Panc1 (cell line): ENCODE measurements at regions not wholly inside any gene's neighbourhood (a gene's known extent, or its start where the extent isn't known, plus 50 kb on each side); places are given as distances from the start of the nearest gene placed in this dataset.

Experiments
- ATAC-seq: fragments of 200-7000 bp; cut with Tn5 transposase; 2 replicates; pipeline ENCODE4 v1.9.1; 2020; ENCODE audit warnings: mild to moderate bottlenecking, moderate library complexity
- BruUV-seq: library from RNA; stranded (reverse); fragments of 400-500 nt; replicated peaks from 2 replicates; lab custom pipeline; 2021; lab: Mats Ljungman, UMichigan
- CTCF ChIA-PET: fragments of 300-600 bp; sonication (Branson Sonifier 250); formaldehyde crosslinking; loops from one replicate; lab custom pipeline; 2022; ENCODE audit warnings: antibody characterized with exemption; lab: Charles Lee
- POLR2A ChIA-PET: fragments of 300-600 bp; sonication (Branson Sonifier 250); formaldehyde crosslinking; loops from one replicate; lab custom pipeline; 2022; ENCODE audit warnings: antibody characterized with exemption; lab: Charles Lee
- DNase-seq: peaks from one replicate; pipeline ENCODE4 v3.0.0-alpha.2; 2010; ENCODE audit warnings: low read depth, low spot score
- H3K27ac ChIP-seq: 2 replicates; pipeline ENCODE4 v1.5.1; 2011; ENCODE audit warnings: mild to moderate bottlenecking, low read length, inconsistent platforms
- H3K27me3 ChIP-seq: fragments of 200-500 bp; sonication (Bioruptor generic); 2 replicates; pipeline ENCODE4 v1.6.0; 2014; ENCODE audit warnings: low read length, inconsistent platforms; ENCODE audit not compliant: control insufficient read depth, insufficient read depth
- H3K36me3 ChIP-seq: fragments of 200-500 bp; sonication (Bioruptor generic); 2 replicates; pipeline ENCODE4 v1.5.1; 2014; ENCODE audit warnings: inconsistent platforms, mild to moderate bottlenecking, low read length, moderate library complexity; ENCODE audit not compliant: control insufficient read depth, insufficient read depth
- H3K4me1 ChIP-seq: 2 replicates; pipeline ENCODE4 v1.5.1; 2011; ENCODE audit warnings: inconsistent platforms, mild to moderate bottlenecking, low read length, moderate library complexity; ENCODE audit not compliant: control insufficient read depth, insufficient read depth
- H3K4me3 ChIP-seq, 2 experiments: 2 replicates each; pipeline ENCODE4 v1.5.1; 2011 to 2012; ENCODE audit warnings: low read depth in 2 of 2, low read length in 2 of 2, mild to moderate bottlenecking in 2 of 2, inconsistent platforms in 1 of 2, moderate library complexity in 1 of 2
- H3K9me3 ChIP-seq: fragments of 200-500 bp; sonication (Bioruptor generic); 2 replicates; pipeline ENCODE4 v1.5.1; 2014; ENCODE audit warnings: low read depth, mild to moderate bottlenecking, inconsistent platforms, low read length, moderate library complexity; ENCODE audit not compliant: control insufficient read depth, insufficient read depth
- CTCF ChIP-seq: fragments of 450-650 bp; IDR thresholded peaks from 2 replicates; pipeline ENCODE4 v1.5.1; 2017; ENCODE audit warnings: mild to moderate bottlenecking
- POLR2AphosphoS5 ChIP-seq: IDR thresholded peaks from 2 replicates; pipeline ENCODE4 v1.6.1; 2012; ENCODE audit warnings: mild to moderate bottlenecking, low read depth, low read length, moderate library complexity
- REST ChIP-seq, 2 experiments: IDR thresholded peaks; 2 replicates each; pipeline ENCODE4 v1.6.1; 2011 to 2012; ENCODE audit warnings: low read depth in 2 of 2, control low read depth in 1 of 2, low read length in 1 of 2, mild to moderate bottlenecking in 1 of 2, moderate library complexity in 1 of 2; ENCODE audit not compliant: insufficient read depth in 1 of 2
- SIN3A ChIP-seq: IDR thresholded peaks from 2 replicates; pipeline ENCODE4 v1.6.1; 2012; ENCODE audit warnings: low read depth, mild to moderate bottlenecking, low read length, moderate library complexity, borderline replicate concordance; ENCODE audit not compliant: insufficient read depth
- TCF7L2 ChIP-seq: IDR thresholded peaks from 2 replicates; pipeline ENCODE4 v1.6.1; 2011; ENCODE audit warnings: mild to moderate bottlenecking, low read depth, low read length, inconsistent platforms
- in situ Hi-C: cut with HindIII; loops from 2 replicates; pipeline ENCODE4 v1.10.0; 2016; ENCODE audit warnings: low sequenced_read_pairs, low pct_unique_long_range_greater_than_20kb
- intact Hi-C: fragments of 100-400 bp; cut with micrococcal nuclease; formaldehyde crosslinking; loops from one replicate; pipeline ENCODE4 v1.10.0; 2022; ENCODE audit not compliant: unreplicated experiment

GRCh38 chrX:40931921-40932320, 153.3 kb upstream of the USP9X start:
- H3K27me3 ChIP-seq: no peaks in the 10 kb centered on the region
- in situ Hi-C loops (no loop called here), intact Hi-C loops (no loop called here)
- DNase-seq (no peak), ATAC-seq (no peak)
- POLR2A ChIA-PET: no interaction called here
- no peak overlapping the region for H3K27ac ChIP-seq
- no peaks in the 10 kb centered on the region for H3K9me3 ChIP-seq
- TF ChIP-seq REST (IDR thresholded peaks at IDR 0.05; ENCODE audit: insufficient read depth in 1 of 2, low read depth in 2 of 2, low read length in 1 of 2) (no peak), CTCF (no peak), SIN3A (no peak), TCF7L2 (no peak), POLR2AphosphoS5 (no peak)
- CTCF ChIA-PET: interaction anchor here (0.5 kb wide), 1 partner anchor 136 kb away, joined by 6 read pairs; no protein-coding TSS in a partner anchor
- no peaks in the 10 kb centered on the region for H3K4me1 ChIP-seq
- no peaks in the 10 kb centered on the region for H3K36me3 ChIP-seq
- BruUV-seq: no TSS peak
- H3K4me3 ChIP-seq: no peak overlapping the region

- in situ Hi-C loops (no loop called here), intact Hi-C loops (no loop called here)
- no peak for TF ChIP-seq TCF7L2
- TF ChIP-seq SIN3A: no peak
- no peak for TF ChIP-seq CTCF
- no peak for TF ChIP-seq REST (IDR thresholded peaks at IDR 0.05; ENCODE audit: insufficient read depth in 1 of 2, low read depth in 2 of 2, low read length in 1 of 2)
- no peak for TF ChIP-seq POLR2AphosphoS5
- Histone ChIP-seq H3K4me3 (no peak overlapping the region), H3K27me3 (no peaks in the 10 kb centered on the region), H3K9me3 (no peaks in the 10 kb centered on the region), H3K4me1 (no peaks in the 10 kb centered on the region), H3K27ac (no peak overlapping the region), H3K36me3 (no peaks in the 10 kb centered on the region)
- ChIA-PET CTCF (no interaction called here), POLR2A (no interaction called here)
- BruUV-seq: no TSS peak
- ATAC-seq (no peak), DNase-seq (no peak)
Observed at GRCh38 chrX:40933132-40933705, 152.0 kb upstream of the USP9X start.
